Loucy (cell line): ENCODE measurements at regions not wholly inside any gene's neighbourhood (a gene's known extent, or its start where the extent isn't known, plus 50 kb on each side); places are given as distances from the start of the nearest gene placed in this dataset.

ENCODE experiments used
- CTCF ChIP-seq: fragments of 200-600 bp; sonication (generic); conservative IDR thresholded peaks from 2 replicates; pipeline ENCODE4 v1.5.1; 2014; ENCODE audit warnings: mild to moderate bottlenecking, antibody characterized with exemption, low read length
- EZH2phosphoT487 ChIP-seq: fragments of 200-600 bp; IDR thresholded peaks from 2 replicates; pipeline ENCODE4 v1.6.1; 2018; ENCODE audit warnings: antibody characterized with exemption, mild to moderate bottlenecking, moderate library complexity, borderline replicate concordance

- TF ChIP-seq CTCF (no peak), EZH2phosphoT487 (no peak)
These were observed 53.3 kb upstream of the CHMP2B start for GRCh38 chr3:87173776-87174175.
